GM10266 (cell line): ENCODE measurements at regions not wholly inside any gene's neighbourhood (a gene's known extent, or its start where the extent isn't known, plus 50 kb on each side); places are given as distances from the start of the nearest gene placed in this dataset.

Source experiments
- DNase-seq: peaks from one replicate; pipeline ENCODE4 v3.0.0; 2012; ENCODE audit errors: extremely low spot score
- TF ChIP-seq, protein P1 (sequence below): IDR thresholded peaks from 2 replicates; pipeline ENCODE4 v1.5.1; 2012; ENCODE audit warnings: mild to moderate bottlenecking, low read depth; ENCODE audit not compliant: control insufficient read depth, insufficient read depth; ENCODE audit errors: missing control alignments

DNA sequence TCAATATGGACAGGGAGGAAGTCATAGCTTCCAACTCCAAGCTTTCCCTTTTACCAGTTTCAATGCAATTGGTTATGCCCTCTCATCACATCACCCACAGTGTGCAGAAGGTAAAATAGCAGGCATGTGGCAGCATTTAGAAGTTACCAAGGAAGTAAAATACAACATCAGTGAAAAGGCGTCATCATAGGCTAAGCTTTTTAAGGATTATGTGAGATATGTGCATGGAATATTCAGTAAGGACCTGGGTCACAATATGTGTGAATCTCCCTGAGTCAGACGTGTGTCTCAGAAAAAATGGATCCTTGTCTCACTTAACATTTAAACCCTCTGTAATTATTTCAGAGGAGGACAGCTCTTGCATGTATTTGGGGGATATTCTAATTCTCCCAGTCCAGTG, 522.8 kb upstream of the POM121L12 start:
- DNase-seq: no peak
- TF ChIP-seq, protein P1, sequence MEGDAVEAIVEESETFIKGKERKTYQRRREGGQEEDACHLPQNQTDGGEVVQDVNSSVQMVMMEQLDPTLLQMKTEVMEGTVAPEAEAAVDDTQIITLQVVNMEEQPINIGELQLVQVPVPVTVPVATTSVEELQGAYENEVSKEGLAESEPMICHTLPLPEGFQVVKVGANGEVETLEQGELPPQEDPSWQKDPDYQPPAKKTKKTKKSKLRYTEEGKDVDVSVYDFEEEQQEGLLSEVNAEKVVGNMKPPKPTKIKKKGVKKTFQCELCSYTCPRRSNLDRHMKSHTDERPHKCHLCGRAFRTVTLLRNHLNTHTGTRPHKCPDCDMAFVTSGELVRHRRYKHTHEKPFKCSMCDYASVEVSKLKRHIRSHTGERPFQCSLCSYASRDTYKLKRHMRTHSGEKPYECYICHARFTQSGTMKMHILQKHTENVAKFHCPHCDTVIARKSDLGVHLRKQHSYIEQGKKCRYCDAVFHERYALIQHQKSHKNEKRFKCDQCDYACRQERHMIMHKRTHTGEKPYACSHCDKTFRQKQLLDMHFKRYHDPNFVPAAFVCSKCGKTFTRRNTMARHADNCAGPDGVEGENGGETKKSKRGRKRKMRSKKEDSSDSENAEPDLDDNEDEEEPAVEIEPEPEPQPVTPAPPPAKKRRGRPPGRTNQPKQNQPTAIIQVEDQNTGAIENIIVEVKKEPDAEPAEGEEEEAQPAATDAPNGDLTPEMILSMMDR: no peak

DNA sequence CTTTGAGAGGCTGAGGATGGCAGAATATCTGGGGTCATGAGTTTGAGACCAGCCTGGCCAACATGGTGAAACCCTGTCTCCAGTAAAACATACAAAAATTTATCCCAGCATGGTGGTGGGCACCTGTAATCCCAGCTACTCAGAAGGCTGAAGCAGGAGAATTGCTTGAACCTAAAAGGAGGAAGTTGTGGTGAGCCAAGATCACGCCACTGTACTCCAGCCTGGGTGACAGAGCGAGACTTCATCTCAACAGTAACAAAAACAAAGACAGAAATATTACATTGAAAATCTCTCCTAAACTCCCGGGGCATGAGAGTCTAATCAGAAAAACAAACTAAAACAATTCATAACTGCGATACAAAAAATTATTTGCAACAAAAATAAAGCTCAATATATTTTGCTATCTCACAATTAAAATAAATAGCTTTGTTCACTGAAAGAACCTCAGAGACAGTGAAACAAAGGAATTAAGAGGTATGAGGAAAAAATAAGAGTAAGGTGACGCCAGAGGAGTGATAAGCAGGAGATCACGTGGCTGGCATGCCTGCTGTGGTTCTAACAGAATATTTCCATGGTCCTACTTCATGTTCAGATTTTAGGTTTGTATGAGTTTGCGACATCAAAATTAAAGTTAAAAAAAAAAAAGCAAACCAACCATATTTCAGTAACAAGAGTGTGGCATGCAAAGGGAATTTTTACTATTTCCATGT, 527.7 kb upstream of the POM121L12 start:
- TF ChIP-seq, protein P1: no peak
- DNase-seq: no peak

DNA sequence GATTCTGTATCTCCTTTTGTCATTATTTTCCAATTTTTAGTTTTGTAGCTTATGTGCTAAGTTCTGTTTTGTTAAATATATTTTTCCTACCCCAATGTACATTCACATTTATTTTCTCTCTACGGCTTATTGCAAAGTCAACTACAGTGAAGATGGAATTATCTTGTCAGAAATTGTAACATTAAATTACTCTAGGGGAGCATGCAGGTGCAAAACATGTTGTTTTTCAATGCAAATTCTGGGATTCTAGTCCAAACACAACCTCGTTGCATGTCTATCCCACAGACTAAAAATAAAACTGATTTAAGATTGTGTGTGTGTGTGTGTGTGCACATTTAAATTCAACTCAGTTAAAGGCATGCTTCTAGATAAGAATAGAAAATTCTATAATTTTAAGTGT, 529.1 kb upstream of the POM121L12 start:
- TF ChIP-seq, protein P1: no peak
- DNase-seq: no peak

DNA sequence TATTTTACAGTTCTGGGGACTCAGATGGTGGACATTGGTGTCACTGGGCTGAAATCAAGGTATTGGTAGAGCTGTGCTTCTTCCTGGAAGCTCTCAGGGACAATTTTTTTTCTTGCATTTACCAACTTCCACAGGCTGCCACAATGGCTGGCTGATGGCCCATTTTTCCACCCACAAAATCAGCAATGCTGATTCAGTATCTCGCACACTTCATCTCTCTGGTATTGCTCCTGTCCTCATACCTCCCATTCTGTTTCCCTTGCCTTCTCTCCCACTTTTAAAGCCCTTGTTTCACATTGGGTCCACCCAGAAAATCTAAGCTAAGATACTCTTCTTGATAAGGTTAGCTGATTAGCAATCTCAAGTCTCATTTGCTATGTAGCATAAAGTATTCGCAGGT, 530.9 kb upstream of the POM121L12 start:
- no peak for DNase-seq
- TF ChIP-seq, protein P1: no peak

DNA sequence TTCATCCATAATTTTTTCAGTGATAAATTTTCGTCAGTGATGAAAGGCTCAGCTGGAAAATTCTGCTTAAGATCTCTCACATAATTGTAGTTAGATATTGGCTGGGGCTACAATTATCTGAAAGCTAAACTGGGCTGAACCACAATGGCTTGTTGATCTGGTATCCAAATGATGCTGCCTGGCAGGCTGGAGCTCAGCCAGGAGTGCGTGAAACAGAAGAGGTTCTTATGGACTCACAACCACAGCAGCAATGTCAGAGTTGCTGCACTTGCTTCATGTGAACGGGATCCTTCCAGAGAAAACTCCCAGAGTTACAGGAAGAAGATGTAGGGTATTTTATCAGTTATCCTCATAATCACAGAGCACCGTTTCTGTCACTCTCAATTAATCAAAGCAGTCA, 533.2 kb upstream of the POM121L12 start:
- DNase-seq: no peak
- TF ChIP-seq, protein P1: no peak

DNA sequence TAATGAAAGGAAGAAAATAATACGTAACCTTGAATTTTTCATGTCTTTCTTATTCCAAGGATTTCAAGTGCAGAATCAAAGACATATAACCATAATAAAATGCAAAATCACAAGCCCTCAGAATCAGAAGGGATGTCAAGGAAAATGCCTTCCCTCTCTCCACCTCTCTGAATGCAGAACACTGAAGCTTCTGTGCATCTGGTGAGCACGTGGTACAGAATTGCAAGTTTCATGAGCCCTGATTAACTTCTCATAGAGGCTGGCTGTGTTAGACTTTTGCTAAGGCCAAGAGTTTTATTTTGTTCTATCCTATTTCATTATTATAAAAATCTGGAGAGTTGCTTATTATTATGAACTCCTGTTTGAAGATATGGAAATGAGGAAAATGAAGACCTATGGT, 533.7 kb upstream of the POM121L12 start:
- TF ChIP-seq, protein P1: no peak
- no peak for DNase-seq

DNA sequence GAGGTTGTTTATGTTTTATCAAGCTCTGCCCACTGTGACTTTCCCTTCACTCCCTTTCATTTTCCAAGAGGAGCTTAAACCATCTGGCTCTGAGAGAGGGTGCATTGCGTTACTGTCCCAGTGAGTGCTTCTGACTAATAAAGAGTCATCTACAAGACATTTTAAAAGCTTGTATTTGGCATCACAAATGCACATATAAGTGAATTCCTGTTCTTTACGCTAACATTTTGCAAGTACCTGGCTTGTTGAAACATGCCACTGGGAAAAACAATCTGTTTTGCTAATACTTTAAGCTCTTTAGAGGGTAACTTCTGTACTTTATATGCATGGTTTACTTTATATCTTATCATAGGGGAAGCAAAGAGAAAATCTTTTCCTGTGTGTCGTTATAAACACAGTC, 534.6 kb upstream of the POM121L12 start:
- DNase-seq: no peak

More for the DNA sequence above, 534.6 kb upstream of the POM121L12 start:
- TF ChIP-seq, protein P1: no peak
